ENCODE measurements at regions not wholly inside any gene's neighbourhood (a gene's known extent, or its start where the extent isn't known, plus 50 kb on each side); places are given as distances from the start of the nearest gene placed in this dataset.

DNA sequence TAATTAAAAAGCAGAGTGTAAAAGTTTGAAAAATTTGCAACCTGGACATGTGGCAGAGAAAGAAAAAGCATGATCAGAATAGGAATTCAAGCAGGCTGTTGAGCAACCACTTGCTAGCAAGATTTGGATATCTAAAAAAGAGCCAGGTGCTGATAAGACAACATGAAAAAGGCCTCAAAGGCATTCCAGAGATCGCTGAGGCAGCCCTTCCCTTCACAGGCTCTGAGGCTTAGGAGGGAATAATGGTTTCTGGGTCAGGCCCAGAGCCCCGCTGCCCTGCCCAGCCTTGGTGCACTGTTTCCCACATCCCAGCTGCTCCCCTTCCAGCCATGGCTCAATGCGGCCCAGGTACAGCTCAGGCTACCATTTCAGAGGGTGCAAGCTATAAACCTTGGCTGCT, 64.1 kb upstream of the EEPD1 start:
- no peaks in the 10 kb centered on the region for H3K79me2 ChIP-seq (ENCODE audit: control insufficient read depth, insufficient read depth, low read length)
- no peaks in the 10 kb centered on the region; the same call in 1 of the 2 replicates for H3K9me3 ChIP-seq (replicated peaks; ENCODE audit: control insufficient read depth, insufficient read depth, low read depth, low read length)
- H3K4me3 ChIP-seq, result no peak overlapping the region
- H3K27me3 ChIP-seq (ENCODE audit: control insufficient read depth in 2 of 2, insufficient read depth in 2 of 2, low read length in 2 of 2), result peaks cover 0 to 14% of the 10 kb centered on the region in 2 experiments; a peak in 4 of 5 replicates
- CTCF ChIA-PET (ENCODE audit: low intra/inter-chr PET ratio), result no interaction called here
- POLR2A ChIA-PET, result no interaction called here
- peaks cover 15 to 21% of the 10 kb centered on the region in 2 experiments; a peak in 4 of 5 replicates for H3K4me1 ChIP-seq (replicated peaks in 1 of 2; ENCODE audit: control insufficient read depth in 2 of 2, insufficient read depth in 2 of 2, low read length in 2 of 2)
- no peaks in the 10 kb centered on the region for H3K36me3 ChIP-seq (ENCODE audit: control insufficient read depth, insufficient read depth, low read length)
- no peaks in the 10 kb centered on the region for H3K9me1 ChIP-seq (ENCODE audit: control insufficient read depth, insufficient read depth, low read length)
- FAIRE-seq (no peak), DNase-seq (ENCODE audit: extremely low read depth in 1 of 4, low spot score in 3 of 4) (no peak), ATAC-seq (no peak)
- WGBS (ENCODE audit: insufficient coverage, low coverage, missing lambda C conversion rate), result 19% methylated on average over 3 of the region's 3 CpGs
- H3K9ac ChIP-seq (ENCODE audit: insufficient read depth in 1 of 2, low read depth in 2 of 2, low read length in 2 of 2), result no peak overlapping the region
- in situ Hi-C loops (cut with MboI) (no loop called here), intact Hi-C loops (cut with micrococcal nuclease) (no loop called here)
- no TSS peak for BruUV-seq (replicated peaks)
- no peak overlapping the region for H3K4me2 ChIP-seq (ENCODE audit: insufficient read depth, low read length)
- H2AFZ ChIP-seq (ENCODE audit: low read depth, low read length), result no peak overlapping the region
- H4K20me1 ChIP-seq (replicated peaks; ENCODE audit: control insufficient read depth, insufficient read depth, low read length), result no peaks in the 10 kb centered on the region
- H3K27ac ChIP-seq (ENCODE audit: extremely low read depth, low read depth, low read length), result no peak overlapping the region
- TF ChIP-seq CEBPB (tag; IDR thresholded peaks at IDR 0.05) (0 out of 2 replicates have a peak, but pooled peaks have one; percentile 13), TCF7 (IDR thresholded peaks at IDR 0.05; ENCODE audit: borderline replicate concordance) (no peak)

DNA sequence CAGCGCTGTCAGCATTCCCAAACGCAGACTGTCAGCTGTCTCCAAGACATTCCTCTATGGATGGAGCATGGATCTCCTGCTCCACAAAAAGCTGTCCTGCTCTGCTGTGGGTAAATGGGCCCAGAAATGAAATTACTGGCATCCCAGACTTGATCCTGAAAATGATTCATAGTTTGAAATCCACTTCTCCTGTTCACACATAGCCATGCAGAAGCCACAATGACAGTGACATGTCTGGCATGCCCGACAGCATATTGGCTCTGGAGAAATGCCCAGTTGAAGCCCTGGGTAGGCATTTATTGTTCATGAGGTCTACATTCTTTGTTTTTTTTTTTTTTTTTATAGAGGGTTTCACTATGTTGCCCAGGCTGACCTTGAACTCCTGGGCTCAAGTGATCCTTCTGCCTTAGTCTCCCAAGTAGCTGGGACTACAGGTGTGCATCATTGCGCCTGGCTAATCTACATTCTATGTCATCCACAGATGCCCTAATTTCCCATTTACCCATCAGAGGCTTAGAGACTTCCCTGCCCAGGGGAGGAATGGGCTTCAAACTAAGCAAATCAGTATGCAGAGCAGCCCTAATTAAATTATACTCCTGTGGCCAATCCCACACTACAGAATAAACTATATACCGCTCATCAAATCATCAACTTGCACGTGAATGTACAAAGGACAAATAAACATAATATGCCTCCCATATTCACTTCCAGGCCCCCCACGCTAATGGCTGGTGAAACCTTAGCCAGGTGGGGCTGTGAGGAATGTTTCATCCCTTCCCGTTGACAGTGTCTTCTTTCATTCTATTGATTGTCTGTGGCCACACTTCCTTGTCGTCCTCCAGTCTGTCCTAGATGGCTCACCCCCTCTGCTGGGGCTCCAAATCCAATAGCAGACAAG, 61.8 kb upstream of the EEPD1 start:
- ATAC-seq (no peak), FAIRE-seq (no peak), DNase-seq (ENCODE audit: extremely low read depth in 1 of 4, low spot score in 3 of 4) (no peak)
- H3K9me1 ChIP-seq (ENCODE audit: control insufficient read depth, insufficient read depth, low read length), result no peaks in the 10 kb centered on the region
- no peaks in the 10 kb centered on the region for H3K79me2 ChIP-seq (ENCODE audit: control insufficient read depth, insufficient read depth, low read length)
- WGBS (ENCODE audit: insufficient coverage, low coverage, missing lambda C conversion rate), result 32% methylated on average over 9 of the region's 9 CpGs
- in situ Hi-C loops (cut with MboI), result no loop called here
- no peaks in the 10 kb centered on the region for H4K20me1 ChIP-seq (replicated peaks; ENCODE audit: control insufficient read depth, insufficient read depth, low read length)
- 0 out of 5 replicates have a peak, but pooled peaks cover 0 to 5% of the 10 kb centered on the region in 2 experiments for H3K27me3 ChIP-seq (ENCODE audit: control insufficient read depth in 2 of 2, insufficient read depth in 2 of 2, low read length in 2 of 2)
- BruUV-seq (replicated peaks), result no TSS peak
- H2AFZ ChIP-seq (ENCODE audit: low read depth, low read length), result peak overlapping the region; percentile 77
- intact Hi-C loops (cut with micrococcal nuclease), result no loop called here
- H3K36me3 ChIP-seq (ENCODE audit: control insufficient read depth, insufficient read depth, low read length), result no peaks in the 10 kb centered on the region
- H3K9me3 ChIP-seq (replicated peaks; ENCODE audit: control insufficient read depth, insufficient read depth, low read depth, low read length), result no peaks in the 10 kb centered on the region; the same call in 1 of the 2 replicates
- H3K4me1 ChIP-seq (replicated peaks in 1 of 2; ENCODE audit: control insufficient read depth in 2 of 2, insufficient read depth in 2 of 2, low read length in 2 of 2), result peaks cover 10 to 15% of the 10 kb centered on the region in 2 experiments; a peak in 4 of 5 replicates
- H3K4me2 ChIP-seq (ENCODE audit: insufficient read depth, low read length), result no peak overlapping the region
- H3K4me3 ChIP-seq, result no peak overlapping the region
- no peak overlapping the region for H3K9ac ChIP-seq (ENCODE audit: insufficient read depth in 1 of 2, low read depth in 2 of 2, low read length in 2 of 2)
- no peak overlapping the region for H3K27ac ChIP-seq (ENCODE audit: extremely low read depth, low read depth, low read length)
- POLR2A ChIA-PET, result interaction anchor here (1.0 to 1.3 kb wide), 2 partner anchors 8 to 210 kb away, joined by 3 to 4 read pairs; no protein-coding TSS in a partner anchor
- CTCF ChIA-PET (ENCODE audit: low intra/inter-chr PET ratio), result no interaction called here
- no peak for TF ChIP-seq MCM3 (IDR thresholded peaks at IDR 0.05)
- TF ChIP-seq NBN (IDR thresholded peaks at IDR 0.05; ENCODE audit: low read depth), result no peak
- TF ChIP-seq GABPB2 (CRISPR knock-in tag; conservative IDR thresholded peaks at IDR 0.05), result no peak
- TF ChIP-seq ZNF644 (tag; IDR thresholded peaks at IDR 0.05; ENCODE audit: low read depth), result no peak
- no peak for TF ChIP-seq NELFE (IDR thresholded peaks at IDR 0.05; ENCODE audit: insufficient read depth, insufficient read length)
- TF ChIP-seq IFI16 (CRISPR knock-in tag; IDR thresholded peaks at IDR 0.05), result no peak
- no peak for TF ChIP-seq CXXC5 (CRISPR knock-in tag; IDR thresholded peaks at IDR 0.05)
- no peak for TF ChIP-seq SAP30 (IDR thresholded peaks at IDR 0.05; ENCODE audit: borderline replicate concordance, insufficient read depth, low read depth, low read length, poor library complexity, severe bottlenecking)
- TF ChIP-seq CHD1 (IDR thresholded peaks at IDR 0.05; ENCODE audit: low read length), result no peak
- TF ChIP-seq PHB (CRISPR knock-in tag; IDR thresholded peaks at IDR 0.05), result no peak
- TF ChIP-seq ZNF408 (CRISPR knock-in tag; IDR thresholded peaks at IDR 0.05; ENCODE audit: low read depth), result no peak
